Mucosa of descending colon (tissue), 3 donors: ENCODE measurements at regions not wholly inside any gene's neighbourhood (a gene's known extent, or its start where the extent isn't known, plus 50 kb on each side); places are given as distances from the start of the nearest gene placed in this dataset.

Experiments used
- ATAC-seq: fragments of 200-7000 bp; cut with Tn5 transposase; one replicate; pipeline ENCODE4 v1.9.1; 2020; ENCODE audit warnings: mild to moderate bottlenecking, moderate library complexity
- DNase-seq, 3 donors: peaks; one replicate each; pipeline ENCODE4 v3.0.0-alpha.2; 2020
- H3K36me3 ChIP-seq: fragments of 200-600 bp; one replicate; pipeline ENCODE4 v1.8.0; 2021; ENCODE audit warnings: low read depth, mild to moderate bottlenecking
- H3K4me1 ChIP-seq: fragments of 200-600 bp; one replicate; pipeline ENCODE4 v1.8.0; 2021; ENCODE audit warnings: low read depth, mild to moderate bottlenecking
- H3K4me3 ChIP-seq: fragments of 200-600 bp; one replicate; pipeline ENCODE4 v1.8.0; 2021; ENCODE audit warnings: mild to moderate bottlenecking
- H3K9me3 ChIP-seq: fragments of 200-600 bp; one replicate; pipeline ENCODE4 v1.8.0; 2021; ENCODE audit warnings: mild to moderate bottlenecking
- CTCF ChIP-seq: fragments of 200-600 bp; IDR thresholded peaks from one replicate; pipeline ENCODE4 v1.8.0; 2022; ENCODE audit warnings: antibody characterized with exemption, mild to moderate bottlenecking
- intact Hi-C, 2 donors: fragments of 100-400 bp; cut with DNase I in 1 of 2; cut with micrococcal nuclease in 1 of 2; formaldehyde crosslinking; loops; one replicate each; pipeline versions ENCODE4 v1.11.0 to v1.11.1; 2022; cut with DNase I, micrococcal nuclease
- donor health status: DM: no; HTN: no; CAD: no; lungs with moderate emphysema.
- donor health status: DM: no; HTN: no; CAD: no.
- donor health status: DM: no; HTN: yes; CAD: no.

- Histone ChIP-seq H3K9me3 (no peaks in the 10 kb centered on the region), H3K4me1 (no peaks in the 10 kb centered on the region), H3K36me3 (no peaks in the 10 kb centered on the region), H3K4me3 (no peak overlapping the region)
- ATAC-seq (no peak), DNase-seq (no peak)
- TF ChIP-seq CTCF = no peak
- intact Hi-C loops = no loop called here
These were observed 136.0 kb upstream of the SIX2 start for GRCh38 chr2:45145073-45145899.

- Histone ChIP-seq H3K4me1 (no peaks in the 10 kb centered on the region), H3K4me3 (no peak overlapping the region), H3K9me3 (no peaks in the 10 kb centered on the region), H3K36me3 (no peaks in the 10 kb centered on the region)
- ATAC-seq = no peak
- intact Hi-C loops = no loop called here
- TF ChIP-seq CTCF = no peak
- no peak for DNase-seq
These were observed 132.9 kb upstream of the SIX2 start for GRCh38 chr2:45141883-45142866.

- DNase-seq = no peak
- H3K4me1 ChIP-seq = no peaks in the 10 kb centered on the region
- ATAC-seq = no peak
- intact Hi-C loops = no loop called here
- no peaks in the 10 kb centered on the region for H3K9me3 ChIP-seq
- TF ChIP-seq CTCF = no peak
- no peaks in the 10 kb centered on the region for H3K36me3 ChIP-seq
- H3K4me3 ChIP-seq = no peak overlapping the region
These were observed 131.4 kb upstream of the SIX2 start for GRCh38 chr2:45140675-45141074.

GRCh38 chr2:45138904-45139303 lies 129.7 kb upstream of the SIX2 start:
- no peaks in the 10 kb centered on the region for H3K36me3 ChIP-seq
- no peak for TF ChIP-seq CTCF
- no peak overlapping the region for H3K4me3 ChIP-seq
- no peak for DNase-seq
- no peaks in the 10 kb centered on the region for H3K4me1 ChIP-seq
- H3K9me3 ChIP-seq = no peaks in the 10 kb centered on the region
- ATAC-seq = no peak
- intact Hi-C loops = no loop called here

- intact Hi-C loops = no loop called here
- ATAC-seq = no peak
- no peak for DNase-seq
- H3K4me3 ChIP-seq = no peak overlapping the region
- no peaks in the 10 kb centered on the region for H3K9me3 ChIP-seq
- H3K4me1 ChIP-seq = no peaks in the 10 kb centered on the region
- no peak for TF ChIP-seq CTCF
- no peaks in the 10 kb centered on the region for H3K36me3 ChIP-seq
These were observed 128.9 kb upstream of the SIX2 start for GRCh38 chr2:45137966-45138695.
